Peyer's patch (tissue), 4 donors: ENCODE measurements at regions not wholly inside any gene's neighbourhood (a gene's known extent, or its start where the extent isn't known, plus 50 kb on each side); places are given as distances from the start of the nearest gene placed in this dataset.

Experiments
- POLR2A ChIP-seq, 2 donors: fragments of 450-650 bp; IDR thresholded peaks; one replicate each; pipeline ENCODE4 v1.5.1; 2017; ENCODE audit warnings: antibody characterized with exemption in 2 of 2, mild to moderate bottlenecking in 2 of 2, moderate library complexity in 2 of 2
- TF ChIP-seq, protein P1 (sequence below), 6 experiments: fragments of 450-650 bp in 4 of 6; fragments of 200-600 bp in 2 of 6; sonication (generic) in 1 of 6; IDR thresholded peaks; one replicate each; pipeline ENCODE4 v1.5.1; 2017 to 2019; ENCODE audit warnings: antibody characterized with exemption in 6 of 6, mild to moderate bottlenecking in 3 of 6, moderate library complexity in 1 of 6

DNA sequence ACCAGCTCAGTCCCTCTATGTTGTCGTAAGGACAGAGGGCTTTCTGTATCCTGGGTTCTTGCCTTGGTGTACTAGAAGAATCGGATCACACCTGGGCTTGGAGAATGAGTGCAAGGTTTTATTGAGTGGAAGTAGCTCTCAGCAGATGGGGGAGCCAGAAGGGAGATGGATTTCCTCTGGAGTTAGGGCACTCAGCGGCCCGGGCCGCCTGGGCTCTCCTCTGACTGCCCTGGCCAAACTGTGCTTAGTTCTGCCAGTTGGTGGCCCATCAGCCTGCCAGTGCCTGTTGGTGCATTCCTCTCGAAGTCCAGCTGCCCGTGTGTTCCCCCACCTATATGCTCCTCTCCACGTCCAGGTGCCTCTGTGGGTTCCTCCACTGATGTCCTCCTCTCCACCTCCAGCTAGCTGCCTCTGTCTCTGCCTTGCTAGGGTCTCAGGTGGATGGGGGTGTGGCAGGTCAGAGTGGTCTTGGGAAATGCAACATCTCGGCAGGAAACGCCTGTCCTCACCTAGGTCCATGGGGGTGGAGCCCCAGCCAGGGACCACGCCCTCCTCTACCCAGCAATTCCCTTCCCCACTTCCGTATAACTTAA, 148.6 kb downstream of the PPP1R3A start:
- TF ChIP-seq, protein P1, sequence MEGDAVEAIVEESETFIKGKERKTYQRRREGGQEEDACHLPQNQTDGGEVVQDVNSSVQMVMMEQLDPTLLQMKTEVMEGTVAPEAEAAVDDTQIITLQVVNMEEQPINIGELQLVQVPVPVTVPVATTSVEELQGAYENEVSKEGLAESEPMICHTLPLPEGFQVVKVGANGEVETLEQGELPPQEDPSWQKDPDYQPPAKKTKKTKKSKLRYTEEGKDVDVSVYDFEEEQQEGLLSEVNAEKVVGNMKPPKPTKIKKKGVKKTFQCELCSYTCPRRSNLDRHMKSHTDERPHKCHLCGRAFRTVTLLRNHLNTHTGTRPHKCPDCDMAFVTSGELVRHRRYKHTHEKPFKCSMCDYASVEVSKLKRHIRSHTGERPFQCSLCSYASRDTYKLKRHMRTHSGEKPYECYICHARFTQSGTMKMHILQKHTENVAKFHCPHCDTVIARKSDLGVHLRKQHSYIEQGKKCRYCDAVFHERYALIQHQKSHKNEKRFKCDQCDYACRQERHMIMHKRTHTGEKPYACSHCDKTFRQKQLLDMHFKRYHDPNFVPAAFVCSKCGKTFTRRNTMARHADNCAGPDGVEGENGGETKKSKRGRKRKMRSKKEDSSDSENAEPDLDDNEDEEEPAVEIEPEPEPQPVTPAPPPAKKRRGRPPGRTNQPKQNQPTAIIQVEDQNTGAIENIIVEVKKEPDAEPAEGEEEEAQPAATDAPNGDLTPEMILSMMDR (IDR thresholded peaks at IDR 0.05), result no peak
- TF ChIP-seq POLR2A (IDR thresholded peaks at IDR 0.05), result no peak
